Common myeloid progenitor, CD34-positive (primary cell): ENCODE measurements at regions not wholly inside any gene's neighbourhood (a gene's known extent, or its start where the extent isn't known, plus 50 kb on each side); places are given as distances from the start of the nearest gene placed in this dataset.

ENCODE experiments used
- CTCF ChIA-PET: fragments of 350-600 bp; sonication (Branson Sonifier 250); formaldehyde crosslinking; loops from one replicate; lab custom pipeline; 2021; ENCODE audit warnings: antibody characterized with exemption; lab: Charles Lee
- POLR2A ChIA-PET: fragments of 350-600 bp; sonication (Branson Sonifier 250); formaldehyde crosslinking; loops from one replicate; lab custom pipeline; 2021; ENCODE audit warnings: antibody characterized with exemption; lab: Charles Lee
- DNase-seq, 3 donors: peaks; one replicate each; pipeline versions ENCODE4 v3.0.0 to v3.0.0-alpha.2; 2013
- H3K27ac ChIP-seq, 2 experiments: 1 replicate in 1 of 2; 2 replicates in 1 of 2; pipeline ENCODE4 v1.7.0; 2013; ENCODE audit warnings: inconsistent platforms in 2 of 2, low read length in 2 of 2, mild to moderate bottlenecking in 2 of 2, low read depth in 1 of 2, moderate library complexity in 1 of 2; ENCODE audit not compliant: severe bottlenecking in 2 of 2, insufficient read depth in 1 of 2, poor library complexity in 1 of 2
- H3K27me3 ChIP-seq, 5 experiments: replicated peaks in 2 of 5; 1 replicate in 3 of 5; 2 replicates in 2 of 5; pipeline versions ENCODE4 v1.6.1 to v1.7.0; 2013; ENCODE audit warnings: low read length in 4 of 5, mild to moderate bottlenecking in 2 of 5, moderate library complexity in 2 of 5, inconsistent platforms in 1 of 5; ENCODE audit not compliant: insufficient read depth in 5 of 5, control insufficient read depth in 4 of 5
- H3K36me3 ChIP-seq, 4 experiments: 1 replicate in 2 of 4; 2 replicates in 2 of 4; pipeline versions ENCODE4 v1.6.1 to v1.7.0; 2013; ENCODE audit warnings: low read length in 3 of 4, control low read depth in 1 of 4, mild to moderate bottlenecking in 1 of 4; ENCODE audit not compliant: control insufficient read depth in 4 of 4, insufficient read depth in 4 of 4
- H3K4me1 ChIP-seq, 4 experiments: 1 replicate in 3 of 4; 2 replicates in 1 of 4; pipeline versions ENCODE4 v1.6.1 to v1.7.1; 2013; ENCODE audit warnings: low read length in 3 of 4, mild to moderate bottlenecking in 3 of 4, control low read depth in 1 of 4, inconsistent platforms in 1 of 4, moderate library complexity in 1 of 4; ENCODE audit not compliant: control insufficient read depth in 4 of 4, insufficient read depth in 4 of 4; ENCODE audit errors: control extremely low read depth in 1 of 4
- H3K4me3 ChIP-seq, 7 experiments: 1 replicate in 4 of 7; 2 replicates in 3 of 7; pipeline versions ENCODE4 v1.5.1 to v1.7.0; 2013; ENCODE audit warnings: mild to moderate bottlenecking in 7 of 7, low read length in 6 of 7, moderate library complexity in 6 of 7, inconsistent platforms in 2 of 7, low read depth in 2 of 7, control low read depth in 1 of 7; ENCODE audit not compliant: insufficient read depth in 4 of 7, control insufficient read depth in 1 of 7; ENCODE audit errors: extremely low read depth in 1 of 7
- H3K9me3 ChIP-seq, 5 experiments: 1 replicate in 4 of 5; 2 replicates in 1 of 5; pipeline versions ENCODE4 v1.6.1 to v1.7.1; 2013; ENCODE audit warnings: low read length in 4 of 5, mild to moderate bottlenecking in 2 of 5, inconsistent platforms in 1 of 5, low read depth in 1 of 5, moderate library complexity in 1 of 5; ENCODE audit not compliant: control insufficient read depth in 4 of 5, insufficient read depth in 2 of 5; ENCODE audit errors: control extremely low read depth in 1 of 5
- WGBS: methylation state at CpG from one replicate; pipeline ENCODE4 v1.1.5; 2013; ENCODE audit not compliant: insufficient coverage; 5-methylcytosine and 5-hydroxymethylcytosine counted together

- no peaks in the 10 kb centered on the region for H3K4me1 ChIP-seq
- no peak for DNase-seq
- H3K4me3 ChIP-seq: no peak overlapping the region
- 100% methylated on average over 2 of the region's 3 CpGs for WGBS
- no peak overlapping the region for H3K27ac ChIP-seq
- CTCF ChIA-PET: interaction anchor here (1.8 kb wide), 1 partner anchor 19 kb away, joined by 4 read pairs; no protein-coding TSS in a partner anchor
- POLR2A ChIA-PET: no interaction called here
- H3K36me3 ChIP-seq: no peaks in the 10 kb centered on the region
- H3K9me3 ChIP-seq: no peaks in the 10 kb centered on the region
- H3K27me3 ChIP-seq: no peaks in the 10 kb centered on the region
Observed at GRCh38 chr10:88200312-88201032, 337.0 kb downstream of the PTEN start.

GRCh38 chr10:88205842-88206446, 342.5 kb downstream of the PTEN start:
- H3K36me3 ChIP-seq: no peaks in the 10 kb centered on the region
- H3K27ac ChIP-seq: no peak overlapping the region
- H3K9me3 ChIP-seq: no peaks in the 10 kb centered on the region
- H3K4me1 ChIP-seq: no peaks in the 10 kb centered on the region
- no peak for DNase-seq
- 100% methylated on average over 1 of the region's 2 CpGs for WGBS
- no peak overlapping the region for H3K4me3 ChIP-seq
- ChIA-PET POLR2A (no interaction called here), CTCF (no interaction called here)
- no peaks in the 10 kb centered on the region for H3K27me3 ChIP-seq

GRCh38 chr10:88207121-88207546, 343.7 kb downstream of the PTEN start:
- ChIA-PET POLR2A (no interaction called here), CTCF (no interaction called here)
- no peak overlapping the region for H3K4me3 ChIP-seq
- no peaks in the 10 kb centered on the region for H3K36me3 ChIP-seq
- 100% methylated on average over 3 of the region's 3 CpGs for WGBS
- H3K27me3 ChIP-seq: no peaks in the 10 kb centered on the region
- H3K27ac ChIP-seq: no peak overlapping the region
- no peaks in the 10 kb centered on the region for H3K4me1 ChIP-seq
- DNase-seq: no peak
- no peaks in the 10 kb centered on the region for H3K9me3 ChIP-seq

GRCh38 chr10:88209231-88209630, 345.8 kb downstream of the PTEN start:
- WGBS: 93% methylated on average over 4 of the region's 4 CpGs
- ChIA-PET CTCF (no interaction called here), POLR2A (no interaction called here)
- H3K4me1 ChIP-seq: no peaks in the 10 kb centered on the region
- no peaks in the 10 kb centered on the region for H3K36me3 ChIP-seq
- no peak overlapping the region for H3K4me3 ChIP-seq
- H3K9me3 ChIP-seq: no peaks in the 10 kb centered on the region
- H3K27ac ChIP-seq: no peak overlapping the region
- H3K27me3 ChIP-seq: no peaks in the 10 kb centered on the region
- DNase-seq: no peak

GRCh38 chr10:88209837-88210561, 346.6 kb downstream of the PTEN start:
- 94% methylated on average over 2 of the region's 5 CpGs for WGBS
- CTCF ChIA-PET: interaction anchor here (1.0 kb wide), 1 partner anchor 16 kb away, joined by 3 read pairs; no protein-coding TSS in a partner anchor
- POLR2A ChIA-PET: no interaction called here
- H3K36me3 ChIP-seq: no peaks in the 10 kb centered on the region
- no peaks in the 10 kb centered on the region for H3K4me1 ChIP-seq
- H3K9me3 ChIP-seq: no peaks in the 10 kb centered on the region
- H3K4me3 ChIP-seq: no peak overlapping the region
- no peak overlapping the region for H3K27ac ChIP-seq
- DNase-seq: no peak
- H3K27me3 ChIP-seq: no peaks in the 10 kb centered on the region

- no peaks in the 10 kb centered on the region for H3K27me3 ChIP-seq
- H3K36me3 ChIP-seq: no peaks in the 10 kb centered on the region
- H3K4me3 ChIP-seq: no peak overlapping the region
- CTCF ChIA-PET: no interaction called here
- H3K27ac ChIP-seq: no peak overlapping the region
- H3K9me3 ChIP-seq: no peaks in the 10 kb centered on the region
- 93% methylated on average over 1 of the region's 1 CpG for WGBS
- no peak for DNase-seq
- POLR2A ChIA-PET: no interaction called here
- H3K4me1 ChIP-seq: no peaks in the 10 kb centered on the region
Observed at GRCh38 chr10:88211230-88211629, 347.8 kb downstream of the PTEN start.

- POLR2A ChIA-PET: no interaction called here
- H3K36me3 ChIP-seq: no peaks in the 10 kb centered on the region
- no peaks in the 10 kb centered on the region for H3K27me3 ChIP-seq
- H3K9me3 ChIP-seq: no peaks in the 10 kb centered on the region
- no peak overlapping the region for H3K4me3 ChIP-seq
- no peak for DNase-seq
- H3K4me1 ChIP-seq: no peaks in the 10 kb centered on the region
- no peak overlapping the region for H3K27ac ChIP-seq
- CTCF ChIA-PET: no interaction called here
Observed at GRCh38 chr10:88212069-88212468, 348.6 kb downstream of the PTEN start.
